ENCODE measurements at regions not wholly inside any gene's neighbourhood (a gene's known extent, or its start where the extent isn't known, plus 50 kb on each side); places are given as distances from the start of the nearest gene placed in this dataset.
A peak's percentile ranks its signal among the peaks of the same experiment; 100 is the strongest.

GRCh38 chr14:22334627-22335026 lies 254.4 kb downstream of the DAD1 start:
- no peak for DNase-seq

- DNase-seq: no peak
Observed at GRCh38 chr14:22334275-22334577, 254.8 kb downstream of the DAD1 start.

- no peak for DNase-seq
Observed at GRCh38 chr14:22333422-22334274, 255.4 kb downstream of the DAD1 start.

GRCh38 chr14:22332686-22333421 lies 256.2 kb downstream of the DAD1 start:
- no peak for DNase-seq

- no peak for DNase-seq
Observed at GRCh38 chr14:22329371-22329770, 259.7 kb downstream of the DAD1 start.

GRCh38 chr14:22325676-22326400 lies 263.2 kb downstream of the DAD1 start:
- no peak for DNase-seq

- no peak for DNase-seq
Observed at GRCh38 chr14:22320362-22320750, 268.7 kb downstream of the DAD1 start.

- no peak for DNase-seq
Observed at GRCh38 chr14:22319526-22320361, 269.3 kb downstream of the DAD1 start.

GRCh38 chr14:22318951-22319350 lies 270.1 kb downstream of the DAD1 start:
- no peak for DNase-seq

- DNase-seq: no peak
Observed at GRCh38 chr14:22316473-22316872, 272.6 kb downstream of the DAD1 start.

- no peak for DNase-seq
Observed at GRCh38 chr14:22315336-22315735, 273.7 kb downstream of the DAD1 start.

- DNase-seq: no peak
Observed at GRCh38 chr14:22314183-22314820, 274.7 kb downstream of the DAD1 start.

- DNase-seq: no peak
Observed at GRCh38 chr14:22313172-22313801, 275.7 kb downstream of the DAD1 start.

GRCh38 chr14:22311636-22312035 lies 277.4 kb downstream of the DAD1 start:
- no peak for DNase-seq

GRCh38 chr14:22305607-22306006 lies 283.4 kb downstream of the DAD1 start:
- DNase-seq: no peak

GRCh38 chr14:22304326-22304725 lies 284.7 kb downstream of the DAD1 start:
- peak; percentile 32 for DNase-seq

GRCh38 chr14:22303589-22304195 lies 285.3 kb downstream of the DAD1 start:
- DNase-seq: no peak

GRCh38 chr14:22300646-22301045 lies 288.4 kb downstream of the DAD1 start:
- no peak for DNase-seq

GRCh38 chr14:22297376-22297775 lies 291.6 kb downstream of the DAD1 start:
- no peak for DNase-seq

- no peak for DNase-seq
Observed at GRCh38 chr14:22296722-22297121, 292.3 kb downstream of the DAD1 start.

- no peak for DNase-seq
Observed at GRCh38 chr14:22296088-22296487, 292.9 kb downstream of the DAD1 start.

Measured in right kidney (tissue), 1 donor.